NCI-H146 (cell line): ENCODE measurements at regions not wholly inside any gene's neighbourhood (a gene's known extent, or its start where the extent isn't known, plus 50 kb on each side); places are given as distances from the start of the nearest gene placed in this dataset.

Experiments used
- DNase-seq: peaks from one replicate; lab custom pipeline; 2025; lab: John Stamatoyannopoulos, UW

GRCh38 chr10:44781131-44781530 is 130.0 kb upstream of the TMEM72 start:
- DNase-seq = no peak

DNA sequence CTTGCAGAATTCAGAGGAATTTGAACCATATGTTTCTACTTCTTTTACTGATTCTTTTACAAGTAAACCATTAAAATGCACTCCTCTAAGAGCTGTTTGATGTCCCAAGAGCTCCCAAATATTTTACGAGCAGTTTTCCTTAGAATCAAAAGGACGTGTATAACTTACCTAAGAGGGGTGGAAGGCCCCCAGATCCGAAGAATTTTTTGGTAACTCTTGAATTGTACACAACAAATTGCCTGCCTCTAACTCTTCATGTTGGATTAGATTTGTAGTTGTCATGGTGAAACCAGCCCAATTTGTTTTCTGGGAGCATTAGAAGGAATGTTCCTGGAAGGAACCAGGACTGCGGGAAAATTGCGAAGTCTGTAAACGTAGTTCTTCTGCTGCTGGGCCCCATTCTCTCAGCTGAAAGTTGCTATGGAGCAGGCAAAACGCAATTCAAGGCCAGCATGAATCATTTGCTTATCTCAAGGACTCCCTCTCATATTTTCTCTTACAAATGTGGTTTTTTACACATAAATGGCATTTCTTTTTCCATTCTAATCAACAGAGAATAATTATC is 124.8 kb upstream of the TMEM72 start:
- DNase-seq = no peak

DNA sequence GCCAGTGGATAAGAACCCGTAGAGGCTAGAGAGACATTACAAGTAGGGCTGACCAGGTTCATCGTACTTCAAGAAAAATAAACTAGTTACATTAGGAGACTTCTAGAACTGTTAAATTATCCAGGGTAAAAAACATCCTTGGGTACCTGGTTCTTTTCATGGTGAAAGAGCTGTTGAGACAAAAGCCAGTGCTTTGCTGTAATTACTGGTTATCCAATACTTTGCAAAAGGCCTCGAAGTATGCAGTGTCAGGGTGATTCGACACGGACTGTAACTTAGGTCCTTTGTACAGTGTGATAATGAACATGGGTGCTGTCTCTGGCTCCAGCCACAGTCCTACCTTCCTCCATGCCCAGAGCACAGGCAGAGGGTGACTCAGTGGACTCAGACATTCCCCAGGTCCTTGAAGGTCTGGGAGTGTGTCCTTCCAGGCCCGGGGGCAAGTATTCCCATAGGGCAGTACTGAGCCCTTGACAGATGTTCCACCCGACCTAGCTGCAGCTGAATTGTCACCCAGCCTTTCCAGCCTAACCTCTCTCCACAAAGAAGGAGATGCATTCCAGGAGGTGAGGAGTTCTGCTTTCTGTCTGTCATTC is 123.6 kb upstream of the TMEM72 start:
- no peak for DNase-seq

DNA sequence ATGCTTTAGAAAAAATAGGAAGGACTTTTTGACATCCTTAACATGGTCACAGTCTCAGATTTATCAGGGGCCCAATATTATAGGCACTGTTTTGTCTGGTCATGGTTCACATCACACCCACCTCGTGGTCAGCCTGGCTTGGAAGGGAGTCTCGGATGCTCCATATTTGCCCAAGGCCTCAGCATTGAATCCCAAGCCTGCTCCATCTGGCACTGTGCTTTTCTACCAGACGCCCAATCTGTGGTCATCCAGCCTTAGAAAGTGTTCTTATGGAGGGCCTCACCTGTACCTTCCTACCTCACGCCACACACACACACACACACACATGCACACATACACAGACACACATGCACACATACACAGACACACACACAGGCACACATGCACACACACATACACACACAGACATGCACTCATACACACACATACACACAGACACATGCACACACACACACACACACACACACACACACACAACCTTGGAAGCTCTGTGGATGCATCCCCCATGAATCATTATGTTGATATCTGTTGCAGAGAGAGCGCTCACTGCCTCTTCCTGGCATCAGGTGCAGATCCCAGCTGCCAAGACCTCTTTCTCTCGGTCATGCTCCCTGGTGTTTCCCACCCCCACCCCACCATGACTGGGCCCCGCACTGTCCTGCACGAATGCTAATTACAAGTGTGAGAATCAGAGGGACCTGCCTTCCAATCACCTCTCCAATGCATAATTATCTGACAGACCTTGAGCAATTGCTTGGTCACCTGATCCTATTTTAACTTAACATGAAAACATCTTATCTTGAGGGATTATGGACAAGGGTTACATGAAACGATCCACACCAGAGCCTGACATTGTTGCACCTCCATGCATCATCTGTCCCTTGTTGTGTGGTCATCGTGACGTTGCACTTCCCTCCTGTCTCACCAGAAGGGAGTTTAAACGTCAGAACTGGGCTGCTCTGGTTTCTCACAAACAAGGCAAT is 122.7 kb upstream of the TMEM72 start:
- no peak for DNase-seq

- no peak for DNase-seq
Observed at GRCh38 chr10:44792119-44792775, 118.9 kb upstream of the TMEM72 start.

DNA sequence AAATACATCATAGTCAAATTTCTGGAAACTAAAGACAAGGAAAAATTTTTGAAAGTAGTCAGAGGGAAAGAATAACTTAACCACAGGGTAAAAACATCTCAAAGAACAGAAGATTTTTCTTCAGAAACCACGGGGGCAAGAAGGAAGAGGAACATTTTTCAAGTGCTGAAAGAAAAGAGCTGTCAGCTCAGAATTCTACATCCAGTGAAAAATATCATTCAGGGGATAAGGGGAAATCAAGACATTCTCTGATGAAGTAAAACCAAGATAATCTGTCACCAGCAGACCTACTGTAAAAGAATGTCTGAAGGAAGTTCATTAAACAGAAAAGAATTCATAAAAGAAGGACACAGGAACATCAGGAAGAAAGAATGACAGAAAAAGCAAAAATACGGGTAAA is 111.2 kb upstream of the TMEM72 start:
- DNase-seq = no peak

- peak; percentile 48 for DNase-seq
Observed at GRCh38 chr10:44801383-44802327, 109.5 kb upstream of the TMEM72 start.

DNA sequence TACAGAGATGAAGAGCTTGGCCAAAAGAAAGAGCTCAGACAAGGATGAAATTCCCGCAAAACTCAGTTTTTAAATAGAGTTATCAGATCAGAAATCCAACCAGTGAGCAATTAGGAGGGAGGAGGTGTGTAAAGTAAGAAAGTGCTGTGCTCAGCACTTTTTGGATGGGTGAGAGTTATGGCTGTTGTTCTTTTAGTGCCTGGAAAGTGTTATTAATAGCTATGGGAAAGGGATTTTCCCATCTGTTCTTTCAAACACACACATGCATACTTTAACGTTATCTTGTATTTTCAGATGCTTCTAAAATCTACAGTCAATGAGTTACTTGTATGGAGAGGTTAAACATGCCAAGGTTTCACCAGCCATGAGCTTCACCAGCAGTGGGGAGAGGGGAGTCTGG is 107.3 kb upstream of the TMEM72 start:
- DNase-seq = no peak

- DNase-seq = no peak
Observed at GRCh38 chr10:44804661-44805060, 106.5 kb upstream of the TMEM72 start.

- DNase-seq = no peak
Observed at GRCh38 chr10:44805466-44806210, 105.5 kb upstream of the TMEM72 start.

- DNase-seq = no peak
Observed at GRCh38 chr10:44806950-44807349, 104.2 kb upstream of the TMEM72 start.

DNA sequence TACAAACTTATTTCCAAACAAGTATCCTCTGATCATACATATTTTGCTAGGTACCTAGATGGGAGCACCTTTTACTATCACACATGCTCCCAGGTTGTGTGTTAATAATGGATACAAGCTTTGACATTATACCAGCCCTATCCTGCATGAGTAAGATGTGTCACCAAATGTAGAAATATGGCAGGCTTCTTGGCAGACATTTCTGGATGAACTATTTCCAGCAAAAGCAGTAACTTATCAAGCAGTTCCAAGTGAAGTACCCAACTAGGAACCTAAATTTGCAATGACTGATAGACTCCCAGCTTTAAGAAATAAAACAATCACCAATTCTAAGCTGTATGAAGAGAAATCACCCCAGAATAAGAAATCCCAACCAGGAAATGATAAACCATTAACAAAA is 103.7 kb upstream of the TMEM72 start:
- no peak for DNase-seq

DNA sequence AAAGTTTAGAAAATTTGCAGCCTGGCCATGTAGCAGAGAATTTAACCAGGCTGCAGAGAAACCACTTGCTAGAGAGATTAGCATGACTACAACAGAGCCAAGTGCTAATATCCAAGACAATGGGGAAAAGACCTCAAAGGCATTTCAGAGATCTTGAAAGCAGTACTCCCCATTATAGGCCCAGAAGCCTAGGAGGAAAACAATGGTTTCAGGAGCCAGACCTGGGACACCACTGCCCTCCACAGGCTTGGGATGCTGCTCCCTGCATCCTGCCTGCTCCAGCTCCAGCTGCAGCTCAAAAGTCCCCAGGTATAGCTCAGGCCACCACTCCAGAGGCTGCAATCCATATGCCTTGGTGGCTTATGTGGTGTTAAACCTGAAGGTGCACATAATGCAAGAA is 101.5 kb upstream of the TMEM72 start:
- no peak for DNase-seq

DNA sequence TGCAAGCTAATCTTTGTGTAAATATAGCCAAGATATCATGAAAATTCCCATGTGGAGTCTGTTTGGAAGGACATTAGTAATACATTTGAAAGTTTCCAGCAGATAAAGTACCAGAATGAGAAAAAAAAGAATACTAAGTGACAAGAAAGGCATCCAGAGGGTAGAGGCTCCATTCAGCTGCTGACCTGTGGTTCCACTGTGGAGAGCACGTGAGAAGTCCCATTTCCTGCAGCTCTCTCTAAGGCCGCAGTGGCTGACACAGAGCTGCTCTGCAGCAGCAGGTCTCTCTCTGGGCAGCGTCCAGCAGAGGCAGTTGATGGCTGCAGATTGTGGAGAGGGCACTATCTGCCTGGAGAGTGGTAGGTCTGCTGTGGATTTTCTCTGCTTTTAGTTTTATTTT is 100.1 kb upstream of the TMEM72 start:
- no peak for DNase-seq

- no peak for DNase-seq
Observed at GRCh38 chr10:44813201-44813600, 97.9 kb upstream of the TMEM72 start.

- no peak for DNase-seq
Observed at GRCh38 chr10:44814929-44815328, 96.2 kb upstream of the TMEM72 start.

GRCh38 chr10:44818041-44818649 is 93.0 kb upstream of the TMEM72 start:
- DNase-seq = no peak

DNA sequence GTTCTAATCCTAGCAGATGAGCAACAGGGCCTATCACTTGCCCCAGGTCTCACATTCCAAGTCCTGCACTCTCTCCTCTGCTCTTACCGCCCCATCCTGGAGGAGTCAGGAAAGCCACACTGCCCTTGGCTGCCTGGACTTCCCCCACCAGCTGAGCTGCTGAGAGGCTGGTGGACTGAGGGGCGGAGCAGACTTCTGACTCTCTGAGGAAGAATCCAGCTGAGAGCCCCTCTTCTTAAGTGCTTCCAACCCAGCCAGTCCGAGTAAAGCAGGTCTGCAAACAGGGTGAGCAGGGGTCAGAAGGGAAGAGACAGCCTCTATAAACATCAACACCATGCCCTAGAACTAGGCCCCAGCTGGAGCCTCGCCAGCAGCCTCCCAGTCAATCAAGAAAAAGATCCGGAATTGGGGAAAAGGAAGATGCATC is 92.4 kb upstream of the TMEM72 start:
- DNase-seq = no peak

DNA sequence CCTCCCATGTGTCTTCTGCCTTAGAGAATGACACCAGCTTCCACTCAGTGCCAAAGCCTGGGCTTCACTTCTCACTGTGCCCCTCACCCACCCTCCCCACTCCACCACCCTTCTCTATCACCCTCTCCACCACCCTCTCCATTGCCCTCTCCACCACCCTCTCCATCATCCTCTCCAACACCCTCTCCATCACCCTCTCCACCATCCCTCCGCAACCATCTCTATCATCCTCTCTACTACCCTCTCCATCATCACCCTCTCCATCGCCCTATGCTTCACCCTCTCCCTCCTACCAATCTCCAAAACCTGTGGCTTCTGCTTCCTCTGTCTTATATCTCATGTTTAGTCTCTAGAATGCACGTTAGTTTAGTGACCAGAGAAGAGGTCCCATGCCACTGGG is 91.0 kb upstream of the TMEM72 start:
- DNase-seq = no peak

DNA sequence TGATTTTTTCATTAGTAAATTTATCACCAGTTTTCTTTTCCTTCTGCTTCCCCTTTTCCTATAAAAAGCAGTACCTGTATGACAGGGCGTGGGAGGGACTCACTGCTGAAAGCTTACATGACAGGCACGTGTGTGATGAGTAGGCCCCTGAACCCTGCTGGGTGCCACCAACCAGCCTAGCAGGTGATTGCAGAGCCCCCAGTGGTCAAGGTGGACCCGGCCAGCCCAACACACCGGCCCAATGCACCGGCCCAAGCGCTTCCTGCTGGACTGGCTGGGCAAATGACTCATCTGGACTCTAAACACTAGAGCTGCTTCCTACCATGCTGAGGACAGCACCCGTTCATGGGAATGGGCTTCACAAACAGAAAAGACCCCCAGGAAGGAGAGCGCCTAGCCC is 89.8 kb upstream of the TMEM72 start:
- DNase-seq = no peak
